ENCODE measurements at regions not wholly inside any gene's neighbourhood (a gene's known extent, or its start where the extent isn't known, plus 50 kb on each side); places are given as distances from the start of the nearest gene placed in this dataset.

DNA sequence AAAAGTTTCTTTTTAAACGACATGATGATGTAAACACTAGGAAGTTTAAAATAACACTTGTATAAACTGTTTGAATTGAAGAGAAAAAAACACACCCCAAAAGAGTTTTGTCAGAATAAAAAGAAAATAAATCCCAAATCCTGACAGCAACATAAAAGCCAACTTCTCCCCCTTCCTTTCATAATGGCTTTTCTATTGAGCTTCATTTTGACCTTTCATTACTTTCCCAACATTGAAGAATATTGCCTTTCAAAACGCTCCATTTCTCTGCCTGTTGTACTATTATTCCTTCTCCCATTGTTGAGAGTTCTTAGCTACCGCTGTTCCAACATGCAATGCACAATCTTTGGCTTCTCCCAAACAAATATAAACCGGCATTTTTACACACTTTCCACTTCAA is 448.5 kb downstream of the BCAT1 start:
- no peak for DNase-seq (ENCODE audit: low spot score)
- H3K4me3 Mint-ChIP-seq: no peak overlapping the region
- peaks cover 4% of the 10 kb centered on the region for H3K9me3 Mint-ChIP-seq
- H3K36me3 Mint-ChIP-seq (ENCODE audit: low read depth): no peaks in the 10 kb centered on the region
- H3K27me3 Mint-ChIP-seq (ENCODE audit: low read depth): no peaks in the 10 kb centered on the region
- no peaks in the 10 kb centered on the region for H3K4me1 Mint-ChIP-seq (ENCODE audit: low read depth)
- H3K27ac Mint-ChIP-seq: no peak overlapping the region

- peaks cover 4% of the 10 kb centered on the region for H3K9me3 Mint-ChIP-seq
- no peaks in the 10 kb centered on the region for H3K4me1 Mint-ChIP-seq (ENCODE audit: low read depth)
- H3K36me3 Mint-ChIP-seq (ENCODE audit: low read depth): no peaks in the 10 kb centered on the region
- no peak overlapping the region for H3K4me3 Mint-ChIP-seq
- no peak for DNase-seq (ENCODE audit: low spot score)
- no peak overlapping the region for H3K27ac Mint-ChIP-seq
- H3K27me3 Mint-ChIP-seq (ENCODE audit: low read depth): no peaks in the 10 kb centered on the region
These were observed 449.5 kb downstream of the BCAT1 start for GRCh38 chr12:24499151-24500146.

DNA sequence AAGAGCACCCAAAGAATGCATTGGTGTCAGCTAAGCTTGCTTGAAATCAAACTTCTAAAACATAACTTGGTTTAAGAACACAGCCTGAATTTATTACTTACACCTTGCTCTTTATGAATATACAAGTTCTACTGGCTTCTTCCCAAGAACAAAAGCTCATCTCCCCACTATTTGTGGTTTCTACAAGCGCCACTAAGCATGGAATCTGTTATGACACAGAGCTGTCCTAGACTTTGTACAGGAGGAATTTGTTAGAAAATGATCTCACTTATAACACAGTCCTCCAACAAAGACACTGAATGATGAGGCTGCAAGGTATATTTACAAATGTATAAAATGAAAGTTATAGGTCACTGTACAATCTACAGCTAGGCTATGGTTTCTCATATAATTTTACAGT is 452.1 kb downstream of the BCAT1 start:
- no peaks in the 10 kb centered on the region for H3K9me3 Mint-ChIP-seq
- no peak overlapping the region for H3K27ac Mint-ChIP-seq

GRCh38 chr12:24494401-24494800 is 454.5 kb downstream of the BCAT1 start:
- Mint-ChIP-seq H3K27ac (no peak overlapping the region), H3K27me3 (ENCODE audit: low read depth) (no peaks in the 10 kb centered on the region), H3K36me3 (ENCODE audit: low read depth) (no peaks in the 10 kb centered on the region), H3K4me1 (ENCODE audit: low read depth) (no peaks in the 10 kb centered on the region), H3K9me3 (no peaks in the 10 kb centered on the region), H3K4me3 (no peak overlapping the region)
- DNase-seq (ENCODE audit: low spot score): no peak

More for the DNA sequence above, 452.1 kb downstream of the BCAT1 start:
- Mint-ChIP-seq H3K4me1 (ENCODE audit: low read depth) (no peaks in the 10 kb centered on the region), H3K36me3 (ENCODE audit: low read depth) (no peaks in the 10 kb centered on the region), H3K4me3 (no peak overlapping the region), H3K27me3 (ENCODE audit: low read depth) (no peaks in the 10 kb centered on the region)
- no peak for DNase-seq (ENCODE audit: low spot score)

DNA sequence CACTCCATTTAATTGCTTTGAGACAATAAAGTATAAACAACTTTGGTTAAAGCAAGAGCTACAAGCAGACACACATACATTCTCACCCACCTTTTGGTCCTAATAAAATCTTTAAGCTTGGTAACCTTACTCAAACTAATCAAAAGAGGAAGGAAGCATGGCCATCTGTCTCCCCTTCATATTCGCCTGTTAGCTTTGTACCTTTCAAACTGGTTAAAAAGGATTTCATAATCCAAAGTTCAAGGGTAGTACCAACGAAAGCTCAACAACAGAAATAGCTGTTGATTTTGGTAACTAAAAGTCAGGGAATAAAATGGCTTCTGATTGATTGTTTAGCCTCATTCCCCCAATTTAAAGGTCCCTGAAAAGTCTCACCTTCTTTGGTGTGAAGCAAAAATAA is 456.9 kb downstream of the BCAT1 start:
- no peaks in the 10 kb centered on the region for H3K4me1 Mint-ChIP-seq (ENCODE audit: low read depth)
- no peaks in the 10 kb centered on the region for H3K36me3 Mint-ChIP-seq (ENCODE audit: low read depth)

DNA sequence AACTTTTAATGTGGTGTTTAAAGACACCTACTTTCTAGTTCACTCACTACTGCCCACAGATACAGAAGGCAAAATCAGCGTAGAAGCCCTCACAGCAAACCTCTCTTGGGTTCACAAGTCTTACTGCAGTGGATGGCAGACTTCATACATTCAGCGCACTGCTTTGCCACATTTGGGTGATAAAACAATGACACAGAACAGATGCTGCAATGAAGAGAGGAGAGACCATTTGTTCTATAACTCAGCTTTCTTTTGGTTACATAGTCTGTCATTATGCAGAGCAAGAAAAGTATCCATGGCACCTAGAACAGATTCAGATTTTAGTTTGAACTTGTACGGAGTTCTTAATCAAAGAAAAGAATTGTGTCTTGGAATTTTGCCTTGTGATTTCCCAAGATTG is 459.0 kb downstream of the BCAT1 start:
- H3K4me1 Mint-ChIP-seq (ENCODE audit: low read depth): no peaks in the 10 kb centered on the region
- H3K27me3 Mint-ChIP-seq (ENCODE audit: low read depth): no peaks in the 10 kb centered on the region
- H3K27ac Mint-ChIP-seq: no peak overlapping the region
- no peaks in the 10 kb centered on the region for H3K36me3 Mint-ChIP-seq (ENCODE audit: low read depth)
- H3K9me3 Mint-ChIP-seq: no peaks in the 10 kb centered on the region
- DNase-seq (ENCODE audit: low spot score): no peak
- H3K4me3 Mint-ChIP-seq: no peak overlapping the region

More for the DNA sequence above, 456.9 kb downstream of the BCAT1 start:
- Mint-ChIP-seq H3K9me3 (no peaks in the 10 kb centered on the region), H3K4me3 (no peak overlapping the region), H3K27me3 (ENCODE audit: low read depth) (no peaks in the 10 kb centered on the region), H3K27ac (no peak overlapping the region)
- no peak for DNase-seq (ENCODE audit: low spot score)

- no peak for DNase-seq (ENCODE audit: low spot score)
- Mint-ChIP-seq H3K9me3 (no peaks in the 10 kb centered on the region), H3K4me3 (no peak overlapping the region), H3K27ac (no peak overlapping the region), H3K4me1 (ENCODE audit: low read depth) (no peaks in the 10 kb centered on the region), H3K27me3 (ENCODE audit: low read depth) (no peaks in the 10 kb centered on the region), H3K36me3 (ENCODE audit: low read depth) (no peaks in the 10 kb centered on the region)
These were observed 459.8 kb downstream of the BCAT1 start for GRCh38 chr12:24488906-24489619.

- H3K27me3 Mint-ChIP-seq (ENCODE audit: low read depth): no peaks in the 10 kb centered on the region
- H3K27ac Mint-ChIP-seq: no peak overlapping the region
- H3K36me3 Mint-ChIP-seq (ENCODE audit: low read depth): no peaks in the 10 kb centered on the region
- H3K4me3 Mint-ChIP-seq: no peak overlapping the region
- no peaks in the 10 kb centered on the region for H3K4me1 Mint-ChIP-seq (ENCODE audit: low read depth)
- DNase-seq (ENCODE audit: low spot score): no peak
- no peaks in the 10 kb centered on the region for H3K9me3 Mint-ChIP-seq
These were observed 460.8 kb downstream of the BCAT1 start for GRCh38 chr12:24488091-24488596.

DNA sequence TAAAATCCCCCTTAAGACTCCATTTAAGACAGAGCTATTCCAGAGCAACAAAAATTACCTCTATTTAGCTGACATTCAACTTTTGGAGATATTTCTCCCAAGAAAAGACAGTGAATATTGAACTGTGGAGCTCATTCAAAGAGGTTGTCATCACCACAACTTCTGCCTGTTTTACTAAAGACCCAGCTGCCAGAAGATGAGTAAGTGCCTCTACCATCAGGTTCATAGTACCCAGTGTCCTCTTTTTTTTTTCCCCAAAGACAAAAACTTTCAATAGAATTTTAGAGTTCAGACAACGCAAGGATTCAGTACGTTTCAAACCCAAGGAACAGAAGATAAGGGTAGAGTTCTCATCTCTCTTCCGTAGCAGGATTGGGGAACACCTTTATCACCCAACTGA is 461.3 kb downstream of the BCAT1 start:
- H3K9me3 Mint-ChIP-seq: no peaks in the 10 kb centered on the region
- H3K27me3 Mint-ChIP-seq (ENCODE audit: low read depth): no peaks in the 10 kb centered on the region
- H3K4me1 Mint-ChIP-seq (ENCODE audit: low read depth): no peaks in the 10 kb centered on the region
- H3K4me3 Mint-ChIP-seq: no peak overlapping the region
- no peak for DNase-seq (ENCODE audit: low spot score)
- H3K36me3 Mint-ChIP-seq (ENCODE audit: low read depth): no peaks in the 10 kb centered on the region
- no peak overlapping the region for H3K27ac Mint-ChIP-seq

GRCh38 chr12:24483732-24484131 is 465.2 kb downstream of the BCAT1 start:
- no peak overlapping the region for H3K27ac Mint-ChIP-seq
- no peaks in the 10 kb centered on the region for H3K9me3 Mint-ChIP-seq
- no peaks in the 10 kb centered on the region for H3K27me3 Mint-ChIP-seq (ENCODE audit: low read depth)
- H3K4me3 Mint-ChIP-seq: no peak overlapping the region
- no peaks in the 10 kb centered on the region for H3K4me1 Mint-ChIP-seq (ENCODE audit: low read depth)
- DNase-seq (ENCODE audit: low spot score): no peak
- no peaks in the 10 kb centered on the region for H3K36me3 Mint-ChIP-seq (ENCODE audit: low read depth)

GRCh38 chr12:24482882-24483604 is 465.9 kb downstream of the BCAT1 start:
- DNase-seq (ENCODE audit: low spot score): no peak
- Mint-ChIP-seq H3K27me3 (ENCODE audit: low read depth) (no peaks in the 10 kb centered on the region), H3K36me3 (ENCODE audit: low read depth) (no peaks in the 10 kb centered on the region), H3K27ac (no peak overlapping the region), H3K9me3 (no peaks in the 10 kb centered on the region), H3K4me1 (ENCODE audit: low read depth) (no peaks in the 10 kb centered on the region), H3K4me3 (no peak overlapping the region)

DNA sequence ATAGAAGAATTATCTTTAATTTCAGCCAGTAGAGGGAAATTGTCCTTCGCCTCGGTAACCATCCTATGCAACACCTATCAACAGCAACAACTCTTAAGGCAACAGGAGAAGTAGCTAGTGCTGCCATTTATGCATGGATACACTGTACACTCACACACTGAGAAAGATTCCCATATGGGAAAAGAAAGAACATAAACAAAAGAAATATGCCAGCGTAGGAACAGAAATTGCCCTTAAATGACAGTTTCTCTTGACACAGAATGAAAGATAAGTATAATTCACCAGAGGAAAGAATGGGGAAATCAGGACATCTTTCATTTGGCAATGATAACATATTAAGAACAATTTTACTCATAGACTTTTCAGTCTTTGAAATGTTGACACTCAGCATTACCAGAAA is 466.9 kb downstream of the BCAT1 start:
- Mint-ChIP-seq H3K36me3 (ENCODE audit: low read depth) (no peaks in the 10 kb centered on the region), H3K4me3 (no peak overlapping the region), H3K4me1 (ENCODE audit: low read depth) (no peaks in the 10 kb centered on the region), H3K9me3 (no peaks in the 10 kb centered on the region), H3K27ac (no peak overlapping the region), H3K27me3 (ENCODE audit: low read depth) (no peaks in the 10 kb centered on the region)
- no peak for DNase-seq (ENCODE audit: low spot score)

- Mint-ChIP-seq H3K4me1 (ENCODE audit: low read depth) (no peaks in the 10 kb centered on the region), H3K9me3 (no peaks in the 10 kb centered on the region), H3K27me3 (ENCODE audit: low read depth) (no peaks in the 10 kb centered on the region), H3K4me3 (no peak overlapping the region), H3K27ac (no peak overlapping the region), H3K36me3 (ENCODE audit: low read depth) (no peaks in the 10 kb centered on the region)
- no peak for DNase-seq (ENCODE audit: low spot score)
These were observed 468.0 kb downstream of the BCAT1 start for GRCh38 chr12:24480766-24481449.
